B cell (primary cell): ENCODE measurements at regions not wholly inside any gene's neighbourhood (a gene's known extent, or its start where the extent isn't known, plus 50 kb on each side); places are given as distances from the start of the nearest gene placed in this dataset.

ENCODE experiments used
- CTCF ChIP-seq: fragments of 200-600 bp; IDR thresholded peaks from one replicate; pipeline ENCODE4 v1.8.0; 2022; ENCODE audit warnings: antibody characterized with exemption, mild to moderate bottlenecking
- EZH2 ChIP-seq: IDR thresholded peaks from 2 replicates; pipeline ENCODE4 v1.6.1; 2012; ENCODE audit warnings: borderline replicate concordance, low read depth, mild to moderate bottlenecking, moderate library complexity, low read length; ENCODE audit not compliant: insufficient read depth, poor library complexity, severe bottlenecking

GRCh38 chr4:55744369-55744768 lies 75.2 kb upstream of the EXOC1L start:
- TF ChIP-seq CTCF: no peak
- no peak for TF ChIP-seq EZH2
